ENCODE measurements at regions not wholly inside any gene's neighbourhood (a gene's known extent, or its start where the extent isn't known, plus 50 kb on each side); places are given as distances from the start of the nearest gene placed in this dataset.

DNA sequence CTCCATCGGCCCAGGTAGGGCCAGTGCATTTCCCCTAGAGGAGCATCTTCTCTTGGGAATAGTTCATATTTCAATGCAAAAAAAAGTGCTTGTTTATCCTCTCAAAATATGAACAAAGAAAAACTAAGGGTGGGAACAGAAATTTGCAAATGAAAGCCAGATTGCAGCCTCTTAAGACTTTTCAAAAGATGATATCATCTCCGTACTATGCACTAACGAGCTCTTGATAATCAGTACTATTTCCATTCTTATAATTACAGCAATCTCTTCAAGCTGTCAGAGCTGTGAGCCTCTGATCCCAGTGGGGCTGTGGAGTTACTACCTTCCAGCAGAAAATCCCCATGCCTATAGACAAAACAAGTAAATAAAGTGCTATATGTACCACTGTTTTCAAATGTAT is 77.1 kb downstream of the SOD2 start:
- intact Hi-C loops (cut with micrococcal nuclease): no loop called here
- no peaks in the 10 kb centered on the region for H3K27me3 Mint-ChIP-seq
- CTCF ChIA-PET: no interaction called here
- no peak overlapping the region for H3K4me3 Mint-ChIP-seq
- H3K4me1 Mint-ChIP-seq (ENCODE audit: low read depth): no peaks in the 10 kb centered on the region
- no peak for DNase-seq
- peaks cover 23% of the 10 kb centered on the region for H3K36me3 Mint-ChIP-seq
- POLR2A ChIA-PET: no interaction called here
- no peak overlapping the region for H3K27ac Mint-ChIP-seq
- H3K9me3 Mint-ChIP-seq: peaks cover 47% of the 10 kb centered on the region

DNA sequence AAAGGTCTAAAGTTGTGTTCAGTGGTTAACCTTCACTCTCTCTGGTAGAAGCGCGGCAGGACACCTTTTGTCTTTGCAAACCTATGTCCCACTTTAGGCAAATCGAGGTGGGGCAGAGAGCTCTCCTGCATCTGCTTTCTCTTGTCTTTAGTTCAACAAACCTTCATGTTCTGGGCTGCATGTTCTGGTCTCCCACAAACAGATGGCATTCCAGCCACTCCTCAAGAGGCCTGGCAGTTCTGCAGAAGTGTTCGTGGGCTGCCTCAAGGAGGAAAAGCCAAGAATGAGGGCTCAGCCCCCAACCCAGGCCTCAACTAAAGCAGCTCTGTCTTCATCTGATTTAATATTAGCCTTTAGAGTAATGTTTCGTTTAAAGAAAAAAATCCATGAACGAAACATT is 82.2 kb downstream of the SOD2 start:
- DNase-seq: no peak
- POLR2A ChIA-PET: interaction anchor here (0.6 kb wide), 2 partner anchors 102 to 177 kb away, joined by 4 read pairs; no protein-coding TSS in a partner anchor
- no peaks in the 10 kb centered on the region for H3K4me1 Mint-ChIP-seq (ENCODE audit: low read depth)
- no peak overlapping the region for H3K4me3 Mint-ChIP-seq
- H3K27me3 Mint-ChIP-seq: no peaks in the 10 kb centered on the region
- H3K27ac Mint-ChIP-seq: no peak overlapping the region
- intact Hi-C loops (cut with micrococcal nuclease): no loop called here
- peaks cover 7% of the 10 kb centered on the region for H3K36me3 Mint-ChIP-seq
- CTCF ChIA-PET: interaction anchor here (0.7 to 1.0 kb wide), 2 partner anchors 21 to 436 kb away, joined by 3 read pairs; no protein-coding TSS in a partner anchor
- H3K9me3 Mint-ChIP-seq: peaks cover 19% of the 10 kb centered on the region

DNA sequence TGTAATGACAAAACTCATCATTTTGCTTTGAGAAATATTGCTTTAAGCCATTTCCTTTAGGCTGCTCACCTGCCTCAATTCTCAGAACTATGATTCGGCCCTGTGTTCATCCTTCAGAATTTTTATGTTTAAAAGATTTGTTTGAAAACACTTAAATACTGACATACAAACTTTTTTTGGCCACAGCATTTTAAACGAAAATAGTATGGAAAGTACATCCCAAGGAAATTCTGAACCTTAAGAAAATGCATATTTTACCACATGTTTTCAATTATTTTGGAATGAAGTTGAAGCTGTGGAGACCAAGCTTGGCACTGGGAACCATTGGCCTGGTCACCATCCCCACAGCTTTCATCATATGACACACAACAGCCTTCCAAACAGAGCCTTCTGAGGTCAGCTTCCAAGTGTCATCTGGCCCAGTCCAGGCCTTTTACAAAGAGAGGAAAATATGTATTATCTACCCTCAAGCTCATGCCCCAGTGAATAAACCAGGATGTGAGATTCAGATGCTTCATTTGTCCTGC is 83.3 kb downstream of the SOD2 start:
- H3K4me1 Mint-ChIP-seq (ENCODE audit: low read depth): no peaks in the 10 kb centered on the region
- POLR2A ChIA-PET: no interaction called here
- H3K9me3 Mint-ChIP-seq: peaks cover 10% of the 10 kb centered on the region
- peaks cover 1% of the 10 kb centered on the region for H3K36me3 Mint-ChIP-seq
- CTCF ChIA-PET: interaction anchor here (0.8 kb wide), 1 partner anchor 440 kb away, joined by 3 read pairs; no protein-coding TSS in a partner anchor
- no peak for DNase-seq
- H3K27me3 Mint-ChIP-seq: peaks cover 1% of the 10 kb centered on the region
- intact Hi-C loops (cut with micrococcal nuclease): loop anchor here (5.0 kb wide), 1 partner anchor 437 kb away; no protein-coding TSS in a partner anchor
- no peak overlapping the region for H3K4me3 Mint-ChIP-seq
- no peak overlapping the region for H3K27ac Mint-ChIP-seq

DNA sequence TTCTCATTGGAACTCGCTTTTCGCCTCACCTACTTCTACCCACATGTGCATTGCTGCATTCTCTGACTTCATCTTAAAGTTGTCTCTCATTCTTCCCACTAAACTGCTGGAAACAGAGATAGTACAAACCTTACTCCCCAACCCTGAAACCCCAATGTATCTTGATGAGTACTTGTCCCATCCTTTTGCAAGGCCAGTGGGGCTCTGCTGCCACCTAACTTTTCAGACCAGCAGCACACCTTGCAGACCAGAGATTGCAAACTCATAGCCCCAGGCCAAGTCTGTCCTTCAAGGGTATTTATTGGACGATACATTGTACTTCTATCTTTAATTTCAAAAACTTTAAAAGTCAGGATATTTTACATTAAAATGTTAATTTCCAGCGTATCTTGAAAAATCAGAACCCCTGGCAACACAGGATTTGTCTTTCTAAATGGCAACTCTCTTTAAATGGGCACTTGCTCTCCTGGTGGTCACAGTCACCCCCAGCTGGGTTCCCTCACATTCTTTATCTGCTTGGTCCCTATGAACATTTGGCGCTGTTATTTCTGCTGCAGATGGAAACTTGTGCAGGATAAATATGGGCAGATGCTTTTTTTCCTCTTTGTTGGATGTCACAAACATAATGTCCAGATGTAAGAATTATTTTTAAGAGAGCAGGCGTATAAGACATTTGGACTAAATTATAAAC is 83.9 kb downstream of the SOD2 start:
- H3K36me3 Mint-ChIP-seq: no peaks in the 10 kb centered on the region
- POLR2A ChIA-PET: interaction anchor here (1.2 kb wide), 1 partner anchor 14 kb away, joined by 3 read pairs; no protein-coding TSS in a partner anchor
- no peak overlapping the region for H3K27ac Mint-ChIP-seq
- intact Hi-C loops (cut with micrococcal nuclease): loop anchor here (5.0 kb wide), 1 partner anchor 437 kb away; no protein-coding TSS in a partner anchor
- DNase-seq: peak; percentile 41
- no peaks in the 10 kb centered on the region for H3K4me1 Mint-ChIP-seq (ENCODE audit: low read depth)
- peaks cover 1% of the 10 kb centered on the region for H3K27me3 Mint-ChIP-seq
- H3K4me3 Mint-ChIP-seq: no peak overlapping the region
- peaks cover 6% of the 10 kb centered on the region for H3K9me3 Mint-ChIP-seq
- CTCF ChIA-PET: interaction anchor here (0.9 to 1.5 kb wide), 5 partner anchors 125 to 440 kb away, joined by 3 to 4 read pairs (median 4); partner anchors contain the start of gene FNDC1

DNA sequence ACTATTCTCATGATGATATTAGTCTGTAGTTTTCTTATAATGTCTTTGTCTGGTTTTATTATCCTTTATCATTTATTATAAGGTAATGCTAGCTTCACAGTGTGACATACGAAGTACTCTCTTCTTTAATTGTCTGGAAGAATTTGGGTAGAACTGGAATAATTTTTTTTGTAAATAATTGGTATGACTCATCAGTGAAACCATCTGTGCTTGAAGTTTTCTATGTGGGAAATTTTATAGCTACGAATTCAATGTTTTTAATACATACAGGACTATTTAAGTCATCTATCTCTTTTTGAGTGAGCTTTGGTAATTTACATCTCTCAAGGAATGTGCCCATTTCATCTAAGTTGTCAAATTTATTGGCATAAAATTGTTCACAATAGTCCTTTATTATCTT is 86.3 kb downstream of the SOD2 start:
- POLR2A ChIA-PET: no interaction called here
- no peak for DNase-seq
- Mint-ChIP-seq H3K36me3 (no peaks in the 10 kb centered on the region), H3K4me1 (ENCODE audit: low read depth) (no peaks in the 10 kb centered on the region), H3K27me3 (peaks cover 1% of the 10 kb centered on the region), H3K4me3 (no peak overlapping the region), H3K27ac (no peak overlapping the region), H3K9me3 (no peaks in the 10 kb centered on the region)
- CTCF ChIA-PET: interaction anchor here (0.7 kb wide), 1 partner anchor 433 kb away, joined by 3 read pairs; no protein-coding TSS in a partner anchor
- intact Hi-C loops (cut with micrococcal nuclease): loop anchor here (5.0 kb wide), 1 partner anchor 434 kb away; no protein-coding TSS in a partner anchor

DNA sequence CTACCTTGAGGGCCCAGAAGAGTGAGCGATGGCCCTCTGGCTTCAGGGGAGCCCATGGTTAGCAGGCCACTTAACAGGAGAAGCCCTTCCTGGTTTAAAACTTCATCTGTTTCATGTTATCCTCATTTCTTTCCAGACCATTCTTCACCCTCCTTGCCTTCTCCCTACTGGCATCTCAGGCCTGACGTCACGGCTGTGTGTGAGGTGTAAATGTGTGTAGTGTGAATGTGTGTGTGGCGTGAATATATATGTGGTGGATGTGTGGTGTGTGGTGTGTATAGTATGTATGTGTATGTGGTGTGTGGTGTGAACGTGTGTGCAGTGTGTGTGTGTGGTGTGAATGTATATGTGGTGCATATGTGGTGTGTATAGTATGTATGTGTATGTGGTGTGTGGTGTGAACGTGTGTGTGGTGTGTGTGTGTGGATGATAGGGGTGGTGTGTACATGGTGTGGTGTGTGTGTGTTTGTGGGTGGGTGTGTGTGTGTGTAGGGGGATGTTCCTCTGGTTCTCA is 88.5 kb downstream of the SOD2 start:
- no peak for DNase-seq
- Mint-ChIP-seq H3K27me3 (peaks cover 1% of the 10 kb centered on the region), H3K4me3 (no peak overlapping the region), H3K27ac (no peak overlapping the region), H3K36me3 (no peaks in the 10 kb centered on the region), H3K4me1 (ENCODE audit: low read depth) (no peaks in the 10 kb centered on the region), H3K9me3 (no peaks in the 10 kb centered on the region)
- intact Hi-C loops (cut with micrococcal nuclease): no loop called here
- ChIA-PET CTCF (no interaction called here), POLR2A (no interaction called here)

DNA sequence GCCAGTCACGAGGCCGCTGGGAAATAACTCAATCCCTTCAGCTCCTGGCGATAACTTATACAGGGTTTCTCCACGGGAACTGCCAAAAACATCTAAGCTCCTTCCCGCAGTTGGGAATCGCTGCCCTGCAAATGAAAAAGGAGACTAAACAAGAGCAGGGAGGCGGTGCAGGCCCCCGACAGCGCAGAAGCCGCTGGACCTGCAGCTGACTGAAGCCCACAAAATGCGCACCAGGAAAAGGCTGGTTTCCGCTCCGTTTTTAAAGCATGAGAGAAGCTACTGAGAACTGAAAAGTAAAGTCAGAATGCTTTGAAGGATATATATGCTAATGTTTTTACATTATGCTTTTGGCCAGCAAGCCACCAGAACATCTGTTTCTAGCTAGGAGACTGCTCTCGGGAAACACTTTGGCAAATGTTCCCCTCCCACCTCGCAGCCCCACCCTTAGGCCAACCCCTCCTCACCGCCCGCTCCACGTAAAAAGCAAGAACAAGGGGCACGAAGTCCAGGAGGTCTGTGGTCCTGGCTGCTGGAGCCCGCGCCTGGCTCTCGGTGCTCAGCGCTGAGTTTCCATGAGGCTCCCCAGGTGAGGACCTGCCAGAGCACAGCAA is 90.5 kb downstream of the SOD2 start:
- H3K27me3 Mint-ChIP-seq: peaks cover 1% of the 10 kb centered on the region
- CTCF ChIA-PET: no interaction called here
- no peaks in the 10 kb centered on the region for H3K4me1 Mint-ChIP-seq (ENCODE audit: low read depth)
- H3K27ac Mint-ChIP-seq: no peak overlapping the region
- DNase-seq: no peak
- no peak overlapping the region for H3K4me3 Mint-ChIP-seq
- no peaks in the 10 kb centered on the region for H3K9me3 Mint-ChIP-seq
- intact Hi-C loops (cut with micrococcal nuclease): no loop called here
- POLR2A ChIA-PET: no interaction called here
- no peaks in the 10 kb centered on the region for H3K36me3 Mint-ChIP-seq

DNA sequence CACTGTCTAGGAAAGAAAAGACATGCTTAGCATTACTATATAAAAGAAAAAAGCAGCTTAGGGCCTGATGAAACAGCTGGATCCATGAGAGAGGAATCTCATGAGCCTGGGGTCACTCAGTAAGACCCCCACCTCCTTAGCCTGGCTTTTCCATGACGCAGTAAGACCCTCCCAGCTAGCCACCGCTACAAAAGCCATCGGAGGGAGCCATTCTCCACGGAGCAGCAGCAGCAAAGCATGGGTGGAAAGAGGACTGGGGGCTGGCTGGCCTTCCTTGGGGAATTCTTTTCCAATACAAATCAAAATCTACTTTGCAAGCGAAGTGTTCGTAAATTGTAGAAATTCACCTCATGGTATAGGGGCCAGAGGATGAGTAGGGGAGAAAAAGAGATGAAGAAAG is 91.8 kb downstream of the SOD2 start:
- intact Hi-C loops (cut with micrococcal nuclease): no loop called here
- H3K4me1 Mint-ChIP-seq (ENCODE audit: low read depth): no peaks in the 10 kb centered on the region
- peaks cover 1% of the 10 kb centered on the region for H3K27me3 Mint-ChIP-seq
- H3K9me3 Mint-ChIP-seq: no peaks in the 10 kb centered on the region
- H3K36me3 Mint-ChIP-seq: no peaks in the 10 kb centered on the region
- H3K27ac Mint-ChIP-seq: no peak overlapping the region
- CTCF ChIA-PET: no interaction called here
- POLR2A ChIA-PET: no interaction called here
- no peak overlapping the region for H3K4me3 Mint-ChIP-seq
- DNase-seq: no peak

DNA sequence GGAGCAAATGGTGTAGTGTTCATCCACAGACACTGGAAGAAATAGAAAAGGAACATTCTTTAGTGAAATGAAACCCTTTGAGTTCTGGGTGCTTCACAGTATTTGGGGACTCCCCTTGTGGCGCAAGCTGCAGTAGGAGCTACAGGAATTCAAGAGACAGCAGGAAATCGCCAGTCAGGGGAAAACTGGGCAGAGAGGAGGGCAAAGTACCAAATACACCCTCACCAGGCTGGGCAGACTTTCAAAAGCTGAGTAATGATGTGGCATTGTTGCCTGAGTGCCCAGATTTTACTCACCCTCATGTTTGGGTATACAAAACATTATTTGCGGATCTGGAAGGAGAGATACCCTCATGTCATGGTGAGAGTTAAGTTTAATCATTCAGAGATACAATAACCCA is 97.9 kb downstream of the SOD2 start:
- peak; percentile 35 for DNase-seq
- Mint-ChIP-seq H3K27ac (peak overlapping the region; percentile 20), H3K36me3 (no peaks in the 10 kb centered on the region), H3K4me1 (ENCODE audit: low read depth) (peaks cover 14% of the 10 kb centered on the region), H3K27me3 (no peaks in the 10 kb centered on the region), H3K9me3 (no peaks in the 10 kb centered on the region), H3K4me3 (no peak overlapping the region)
- intact Hi-C loops (cut with micrococcal nuclease): no loop called here
- ChIA-PET POLR2A (interaction anchor here (1.2 kb wide), 1 partner anchor 85 kb away, joined by 7 read pairs; no protein-coding TSS in a partner anchor), CTCF (interaction anchor here (1.0 kb wide), 1 partner anchor 860 kb away, joined by 3 read pairs; no protein-coding TSS in a partner anchor)

DNA sequence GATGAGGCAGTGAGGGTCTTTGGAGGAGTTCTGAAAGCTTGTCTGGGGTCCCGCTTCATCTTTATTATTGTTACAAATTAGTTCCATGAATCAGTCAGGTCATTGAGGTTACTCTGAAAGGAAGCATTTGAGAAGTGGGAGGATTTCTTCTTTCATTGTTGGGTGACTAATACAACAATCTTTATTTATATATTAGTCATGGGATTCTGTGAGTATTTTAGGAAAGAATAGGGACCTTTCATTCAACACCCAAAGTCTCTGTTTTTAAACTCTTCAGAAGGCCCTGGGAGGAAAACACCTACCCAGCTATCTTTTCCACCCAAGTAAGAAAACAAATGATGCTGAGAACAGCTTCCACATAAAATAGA is 98.3 kb downstream of the SOD2 start:
- CTCF ChIA-PET: interaction anchor here (1.0 kb wide), 1 partner anchor 861 kb away, joined by 3 read pairs; no protein-coding TSS in a partner anchor
- no peaks in the 10 kb centered on the region for H3K27me3 Mint-ChIP-seq
- DNase-seq: no peak
- H3K36me3 Mint-ChIP-seq: no peaks in the 10 kb centered on the region
- H3K4me1 Mint-ChIP-seq (ENCODE audit: low read depth): peaks cover 14% of the 10 kb centered on the region
- H3K27ac Mint-ChIP-seq: peak overlapping the region; percentile 20
- intact Hi-C loops (cut with micrococcal nuclease): no loop called here
- POLR2A ChIA-PET: interaction anchor here (1.2 kb wide), 1 partner anchor 86 kb away, joined by 7 read pairs; no protein-coding TSS in a partner anchor
- H3K9me3 Mint-ChIP-seq: no peaks in the 10 kb centered on the region
- H3K4me3 Mint-ChIP-seq: no peak overlapping the region

DNA sequence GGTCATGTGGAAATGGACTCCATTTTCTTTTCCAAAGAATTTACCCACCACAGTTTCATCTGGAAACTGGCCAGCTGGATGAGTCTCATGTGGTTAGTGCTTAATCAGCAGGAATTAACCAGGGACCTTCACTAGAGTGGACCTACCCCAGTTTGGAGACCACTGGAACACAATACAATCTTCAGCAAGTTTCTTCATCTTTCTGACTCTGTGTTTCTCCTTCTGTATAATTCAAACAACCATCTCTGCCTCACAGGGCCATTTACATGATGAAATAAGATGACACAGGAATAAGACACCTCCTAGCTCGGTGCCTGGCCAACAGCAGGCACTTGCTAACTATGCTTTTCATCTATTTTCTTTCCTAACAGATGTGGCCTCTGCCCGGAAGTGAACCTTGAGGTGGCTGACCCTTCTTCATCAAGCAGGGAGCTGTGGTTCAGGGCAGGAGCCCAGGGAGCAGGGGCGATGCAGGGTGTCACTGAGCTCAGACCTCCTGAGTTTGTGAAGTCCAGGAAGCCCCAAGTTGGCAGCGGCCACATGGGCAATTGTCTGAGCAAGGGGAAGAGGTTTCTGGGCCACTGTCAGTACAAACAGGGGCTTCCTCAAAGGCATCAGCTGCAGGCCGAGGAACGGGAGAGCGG is 98.8 kb downstream of the SOD2 start:
- H3K4me1 Mint-ChIP-seq (ENCODE audit: low read depth): peaks cover 14% of the 10 kb centered on the region
- CTCF ChIA-PET: interaction anchor here (1.0 kb wide), 1 partner anchor 861 kb away, joined by 3 read pairs; no protein-coding TSS in a partner anchor
- no peak for DNase-seq
- H3K4me3 Mint-ChIP-seq: no peak overlapping the region
- H3K27me3 Mint-ChIP-seq: no peaks in the 10 kb centered on the region
- H3K27ac Mint-ChIP-seq: peak overlapping the region; percentile 21
- no peaks in the 10 kb centered on the region for H3K9me3 Mint-ChIP-seq
- no peaks in the 10 kb centered on the region for H3K36me3 Mint-ChIP-seq
- intact Hi-C loops (cut with micrococcal nuclease): no loop called here
- POLR2A ChIA-PET: no interaction called here

DNA sequence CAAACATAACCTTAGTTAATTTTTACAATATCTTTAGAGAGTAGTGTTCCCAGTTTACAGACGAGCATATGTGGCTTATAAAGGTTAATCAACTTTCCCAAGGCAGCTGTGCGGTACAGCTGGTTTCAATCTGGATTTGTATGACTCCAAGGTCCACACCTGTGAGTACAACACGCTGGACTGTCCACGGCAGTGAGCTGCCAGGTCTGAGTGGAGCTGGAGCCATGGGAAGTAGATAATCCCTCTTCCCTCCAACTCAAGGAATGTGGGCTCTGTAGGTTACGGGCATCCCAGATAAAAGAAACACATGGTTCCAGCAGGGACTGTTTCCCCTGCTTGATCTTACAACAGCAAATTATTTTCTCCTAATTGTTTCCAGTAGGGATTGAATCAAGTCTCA is 102.2 kb downstream of the SOD2 start:
- DNase-seq: no peak
- Mint-ChIP-seq H3K9me3 (no peaks in the 10 kb centered on the region), H3K4me3 (no peak overlapping the region), H3K27ac (no peak overlapping the region), H3K36me3 (no peaks in the 10 kb centered on the region), H3K4me1 (ENCODE audit: low read depth) (peaks cover 11% of the 10 kb centered on the region), H3K27me3 (no peaks in the 10 kb centered on the region)
- intact Hi-C loops (cut with micrococcal nuclease): no loop called here
- POLR2A ChIA-PET: no interaction called here
- CTCF ChIA-PET: no interaction called here
